ENCODE measurements at regions not wholly inside any gene's neighbourhood (a gene's known extent, or its start where the extent isn't known, plus 50 kb on each side); places are given as distances from the start of the nearest gene placed in this dataset.

GRCh38 chr2:177342736-177343135 lies 49.8 kb upstream of the AGPS start:
- no peak for TF ChIP-seq ATF2 (tag by site-specific recombination; IDR thresholded peaks at IDR 0.05; ENCODE audit: low read depth)
- no peak for TF ChIP-seq ZNF510 (tag by site-specific recombination; IDR thresholded peaks at IDR 0.05; ENCODE audit: insufficient replicate concordance)
- TF ChIP-seq CTCF (tag by site-specific recombination; IDR thresholded peaks at IDR 0.05) = no peak
- TF ChIP-seq ZFP69B (tag by site-specific recombination; IDR thresholded peaks at IDR 0.05) = no peak
- TF ChIP-seq SALL2 (tag by site-specific recombination; IDR thresholded peaks at IDR 0.05; ENCODE audit: borderline replicate concordance) = no peak
- TF ChIP-seq KLF1 (tag by site-specific recombination; IDR thresholded peaks at IDR 0.05) = no peak
- no peak for TF ChIP-seq TRIM28 (IDR thresholded peaks at IDR 0.05; ENCODE audit: borderline replicate concordance, low read length)
- no peak for TF ChIP-seq ZNF704 (tag by site-specific recombination; IDR thresholded peaks at IDR 0.05)
- TF ChIP-seq ZBTB21 (tag by site-specific recombination; IDR thresholded peaks at IDR 0.05) = no peak
- no peak for TF ChIP-seq ZNF311 (tag by site-specific recombination; IDR thresholded peaks at IDR 0.05; ENCODE audit: borderline replicate concordance)
- TF ChIP-seq GLI4 (tag by site-specific recombination; IDR thresholded peaks at IDR 0.05) = no peak
- TF ChIP-seq REST (tag by site-specific recombination; IDR thresholded peaks at IDR 0.05) = no peak
